ENCODE measurements at regions not wholly inside any gene's neighbourhood (a gene's known extent, or its start where the extent isn't known, plus 50 kb on each side); places are given as distances from the start of the nearest gene placed in this dataset.

DNA sequence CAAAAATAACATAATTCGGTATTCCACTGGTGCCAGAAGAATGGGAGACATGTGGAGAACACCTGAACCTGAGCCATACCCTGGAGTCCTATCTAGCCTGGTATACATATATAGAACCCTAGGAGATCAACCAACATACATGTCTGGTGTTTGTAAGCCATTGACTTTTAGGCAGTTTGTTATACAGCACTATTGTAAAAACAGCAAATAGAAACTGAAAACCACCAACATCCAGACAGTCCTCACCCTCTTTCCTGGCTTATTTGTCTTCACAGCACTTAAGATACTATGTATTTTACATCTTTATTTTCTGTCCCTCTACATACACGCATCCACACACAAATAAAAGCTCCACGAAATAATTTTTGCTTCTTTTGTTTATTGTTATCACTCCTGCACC is 404.2 kb upstream of the PMFBP1 start:
- Histone ChIP-seq H3K79me2 (ENCODE audit: insufficient read depth, low read length) (no peaks in the 10 kb centered on the region), H3K4me2 (ENCODE audit: low read depth, low read length, poor library complexity, severe bottlenecking) (no peak overlapping the region), H3K4me3 (ENCODE audit: insufficient read depth, low read length, poor library complexity, severe bottlenecking) (no peak overlapping the region), H3K27ac (ENCODE audit: low read depth, low read length) (no peak overlapping the region), H3K27me3 (ENCODE audit: low read length) (no peaks in the 10 kb centered on the region), H3K9me3 (ENCODE audit: insufficient read depth, low read length) (no peaks in the 10 kb centered on the region), H4K20me1 (ENCODE audit: low read depth, low read length) (no peaks in the 10 kb centered on the region), H3K9ac (ENCODE audit: low read length) (no peak overlapping the region), H3F3A (ENCODE audit: insufficient read depth) (no peaks in the 10 kb centered on the region), H2AFZ (ENCODE audit: low read depth, low read length, severe bottlenecking) (no peak overlapping the region), H3K36me3 (ENCODE audit: low read length) (no peaks in the 10 kb centered on the region), H3K9me2 (replicated peaks; ENCODE audit: insufficient read depth, low read length) (no peaks in the 10 kb centered on the region)
- TF ChIP-seq CTCF (IDR thresholded peaks at IDR 0.05; ENCODE audit: insufficient read depth, low read length, poor library complexity, severe bottlenecking) (no peak), EZH2phosphoT487 (conservative IDR thresholded peaks at IDR 0.05; ENCODE audit: low read length) (no peak)

DNA sequence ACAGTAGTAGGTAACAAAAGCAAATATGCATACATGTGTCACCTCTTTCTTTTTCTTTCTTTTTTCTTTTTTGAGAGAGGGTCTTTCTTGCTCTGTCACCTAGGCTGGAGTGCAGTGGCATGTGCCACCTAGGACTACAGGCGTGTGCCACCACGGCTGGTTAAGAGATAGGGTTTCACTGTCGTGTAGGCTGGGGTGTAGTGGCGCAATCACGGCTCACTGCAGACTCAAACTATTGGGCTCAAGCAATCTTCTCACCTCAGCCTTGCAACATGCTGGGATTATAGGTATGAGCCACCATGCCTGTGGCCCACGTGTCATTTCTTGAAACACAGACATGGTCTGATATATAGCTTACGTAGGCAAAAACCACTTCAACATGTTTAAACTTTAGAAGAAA is 397.7 kb upstream of the PMFBP1 start:
- H3K27me3 ChIP-seq (ENCODE audit: low read length) = no peaks in the 10 kb centered on the region
- H3K27ac ChIP-seq (ENCODE audit: low read depth, low read length) = no peak overlapping the region
- H3K79me2 ChIP-seq (ENCODE audit: insufficient read depth, low read length) = no peaks in the 10 kb centered on the region
- TF ChIP-seq EZH2phosphoT487 (conservative IDR thresholded peaks at IDR 0.05; ENCODE audit: low read length) (no peak), CTCF (IDR thresholded peaks at IDR 0.05; ENCODE audit: insufficient read depth, low read length, poor library complexity, severe bottlenecking) (no peak)
- H3K4me3 ChIP-seq (ENCODE audit: insufficient read depth, low read length, poor library complexity, severe bottlenecking) = no peak overlapping the region
- H3K9me2 ChIP-seq (replicated peaks; ENCODE audit: insufficient read depth, low read length) = no peaks in the 10 kb centered on the region
- no peak overlapping the region for H3K9ac ChIP-seq (ENCODE audit: low read length)
- no peak overlapping the region for H2AFZ ChIP-seq (ENCODE audit: low read depth, low read length, severe bottlenecking)
- no peaks in the 10 kb centered on the region for H3K36me3 ChIP-seq (ENCODE audit: low read length)
- no peak overlapping the region for H3K4me2 ChIP-seq (ENCODE audit: low read depth, low read length, poor library complexity, severe bottlenecking)
- H3F3A ChIP-seq (ENCODE audit: insufficient read depth) = no peaks in the 10 kb centered on the region
- H4K20me1 ChIP-seq (ENCODE audit: low read depth, low read length) = peaks cover 3% of the 10 kb centered on the region; the same call in 1 of the 2 replicates
- no peaks in the 10 kb centered on the region for H3K9me3 ChIP-seq (ENCODE audit: insufficient read depth, low read length)

GRCh38 chr16:72568502-72568901 is 396.5 kb upstream of the PMFBP1 start:
- TF ChIP-seq CTCF (IDR thresholded peaks at IDR 0.05; ENCODE audit: insufficient read depth, low read length, poor library complexity, severe bottlenecking) (no peak), EZH2phosphoT487 (conservative IDR thresholded peaks at IDR 0.05; ENCODE audit: low read length) (no peak)
- Histone ChIP-seq H3K79me2 (ENCODE audit: insufficient read depth, low read length) (no peaks in the 10 kb centered on the region), H3F3A (ENCODE audit: insufficient read depth) (no peaks in the 10 kb centered on the region), H3K36me3 (ENCODE audit: low read length) (no peaks in the 10 kb centered on the region), H4K20me1 (ENCODE audit: low read depth, low read length) (peaks cover 3% of the 10 kb centered on the region; the same call in 1 of the 2 replicates), H3K9ac (ENCODE audit: low read length) (no peak overlapping the region), H3K4me3 (ENCODE audit: insufficient read depth, low read length, poor library complexity, severe bottlenecking) (no peak overlapping the region), H3K27me3 (ENCODE audit: low read length) (no peaks in the 10 kb centered on the region), H3K27ac (ENCODE audit: low read depth, low read length) (no peak overlapping the region), H3K9me2 (replicated peaks; ENCODE audit: insufficient read depth, low read length) (no peaks in the 10 kb centered on the region), H3K9me3 (ENCODE audit: insufficient read depth, low read length) (no peaks in the 10 kb centered on the region), H2AFZ (ENCODE audit: low read depth, low read length, severe bottlenecking) (no peak overlapping the region), H3K4me2 (ENCODE audit: low read depth, low read length, poor library complexity, severe bottlenecking) (no peak overlapping the region)
